HepG2 (cell line): ENCODE measurements at regions not wholly inside any gene's neighbourhood (a gene's known extent, or its start where the extent isn't known, plus 50 kb on each side); places are given as distances from the start of the nearest gene placed in this dataset.

Source experiments
- ATAC-seq: fragments of 200-7000 bp; cut with Tn5 transposase; 3 replicates; pipeline ENCODE4 v1.9.1; 2020; ENCODE audit warnings: mild to moderate bottlenecking, moderate library complexity
- BruUV-seq: library from RNA; stranded (reverse); fragments of 400-500 nt; replicated peaks from 2 replicates; lab custom pipeline; 2021; lab: Mats Ljungman, UMichigan
- CTCF ChIA-PET: fragments of 300-600 bp; formaldehyde crosslinking; extraction: SDS; loops from one replicate; lab custom pipeline; 2021; ENCODE audit warnings: low total read pairs, inconsistent platforms, low intra/inter-chr PET ratio; lab: Yijun Ruan, JAX
- POLR2A ChIA-PET: fragments of 350-600 bp; sonication (Branson Sonifier 250); formaldehyde crosslinking; loops from one replicate; lab custom pipeline; 2020; ENCODE audit warnings: antibody characterized with exemption, inconsistent platforms; lab: Yijun Ruan, JAX
- DNase-seq: peaks from one replicate; pipeline ENCODE4 v3.0.0-alpha.2; 2015; ENCODE audit warnings: low spot score
- FAIRE-seq: peaks from 3 replicates; lab custom pipeline; 2011; peaks lifted over from hg19 to GRCh38; lab: Jason Lieb, UNC
- H2AFZ ChIP-seq: one replicate; pipeline ENCODE4 v1.6.1; 2011; ENCODE audit warnings: low read length, inconsistent platforms
- H3K27ac ChIP-seq: fragments of 300-600 bp; 3 replicates; pipeline ENCODE4 v1.8.0; 2011; ENCODE audit warnings: mixed run types, mild to moderate bottlenecking, mixed read lengths, low read length, inconsistent platforms; ENCODE audit not compliant: insufficient read depth; ENCODE audit errors: extremely low read length
- H3K27me3 ChIP-seq, 2 experiments: fragments of 200-600 bp in 1 of 2; 2 replicates in 1 of 2; 3 replicates in 1 of 2; pipeline versions ENCODE4 v1.6.0 to v1.8.0; 2011; ENCODE audit warnings: low read length in 2 of 2, mild to moderate bottlenecking in 2 of 2, moderate library complexity in 2 of 2, inconsistent platforms in 1 of 2; ENCODE audit not compliant: insufficient read depth in 2 of 2, control insufficient read depth in 1 of 2
- H3K36me3 ChIP-seq, 2 experiments: fragments of 200-600 bp in 1 of 2; replicated peaks in 1 of 2; 2 replicates in 1 of 2; 3 replicates in 1 of 2; pipeline versions ENCODE4 v1.5.1 to v1.8.0; 2011; ENCODE audit warnings: low read length in 2 of 2, inconsistent platforms in 1 of 2; ENCODE audit not compliant: insufficient read depth in 2 of 2, control insufficient read depth in 1 of 2
- H3K4me1 ChIP-seq: 2 replicates; pipeline ENCODE4 v1.5.1; 2012; ENCODE audit warnings: low read length, inconsistent platforms; ENCODE audit not compliant: insufficient read depth
- H3K4me2 ChIP-seq: 2 replicates; pipeline ENCODE4 v1.6.0; 2011; ENCODE audit warnings: low read depth, low read length, inconsistent platforms
- H3K4me3 ChIP-seq, 3 experiments: fragments of 200-600 bp in 1 of 3; sonication (generic), shearing (Covaris generic) in 1 of 3; replicated peaks in 1 of 3; 2 replicates each; pipeline ENCODE4 v1.5.1; 2011 to 2016; ENCODE audit warnings: low read length in 3 of 3, inconsistent platforms in 2 of 3, low read depth in 2 of 3, mild to moderate bottlenecking in 2 of 3, control low read depth in 1 of 3, mixed read lengths in 1 of 3; ENCODE audit not compliant: insufficient read depth in 1 of 3
- H3K79me2 ChIP-seq: one replicate; pipeline ENCODE4 v1.6.1; 2011; ENCODE audit warnings: low read length, inconsistent platforms; ENCODE audit not compliant: insufficient read depth
- H3K9ac ChIP-seq: 2 replicates; pipeline ENCODE4 v1.6.0; 2011; ENCODE audit warnings: mild to moderate bottlenecking, low read depth, low read length, inconsistent platforms; ENCODE audit not compliant: insufficient read depth
- H3K9me3 ChIP-seq: 2 replicates; pipeline ENCODE4 v1.5.1; 2012; ENCODE audit warnings: mild to moderate bottlenecking, low read length
- H4K20me1 ChIP-seq: 2 replicates; pipeline ENCODE4 v1.6.0; 2011; ENCODE audit warnings: inconsistent platforms, mild to moderate bottlenecking, low read length, moderate library complexity; ENCODE audit not compliant: insufficient read depth
- ARNTL ChIP-seq: sonication (generic); formaldehyde crosslinking; IDR thresholded peaks from 2 replicates; pipeline ENCODE4 v1.4.0; 2020; ENCODE audit warnings: mild to moderate bottlenecking, missing genetic modification reagents
- CREM ChIP-seq, 2 experiments: sonication (generic) in 1 of 2; formaldehyde crosslinking in 1 of 2; IDR thresholded peaks; 2 replicates each; pipeline versions ENCODE4 v1.4.0 to v1.6.1; 2016 to 2020; ENCODE audit warnings: antibody characterized with exemption in 1 of 2, mild to moderate bottlenecking in 1 of 2, missing genetic modification reagents in 1 of 2
- ETV5 ChIP-seq: IDR thresholded peaks from 2 replicates; pipeline ENCODE4 v1.6.1; 2018; ENCODE audit warnings: missing biosample characterization, missing genetic modification reagents, inconsistent platforms, borderline replicate concordance
- HNRNPL ChIP-seq: fragments of 200-400 bp; formaldehyde crosslinking; IDR thresholded peaks from 2 replicates; pipeline ENCODE4 v1.6.1; 2017; ENCODE audit warnings: mild to moderate bottlenecking, low read depth, low read length
- HNRNPUL1 ChIP-seq: fragments of 200-400 bp; formaldehyde crosslinking; IDR thresholded peaks from 2 replicates; pipeline ENCODE4 v1.6.1; 2017; ENCODE audit warnings: low read depth, mild to moderate bottlenecking, low read length, moderate library complexity
- HOXA3 ChIP-seq: sonication (generic); formaldehyde crosslinking; IDR thresholded peaks from 2 replicates; pipeline ENCODE4 v1.5.0; 2020; ENCODE audit warnings: missing genetic modification reagents
- JUND ChIP-seq: sonication (generic); formaldehyde crosslinking; IDR thresholded peaks from 2 replicates; pipeline ENCODE4 v1.8.0; 2022; ENCODE audit warnings: mild to moderate bottlenecking, missing genetic modification reagents
- MAFG ChIP-seq: sonication (generic); formaldehyde crosslinking; IDR thresholded peaks from 2 replicates; pipeline ENCODE4 v1.5.1; 2020; ENCODE audit warnings: mild to moderate bottlenecking, missing genetic modification reagents
- NR3C1 ChIP-seq: sonication (generic); formaldehyde crosslinking; IDR thresholded peaks from 2 replicates; pipeline ENCODE4 v1.4.0; 2020; ENCODE audit warnings: missing genetic modification reagents
- SAFB2 ChIP-seq: sonication (generic); formaldehyde crosslinking; IDR thresholded peaks from 2 replicates; pipeline ENCODE4 v1.5.1; 2020; ENCODE audit warnings: missing genetic modification reagents, low read depth, mild to moderate bottlenecking, borderline replicate concordance
- ZFP36 ChIP-seq: fragments of 150-350 bp; IDR thresholded peaks from 2 replicates; pipeline ENCODE4 v1.6.1; 2018; ENCODE audit warnings: borderline replicate concordance, low read length, low read depth; ENCODE audit not compliant: partially characterized antibody
- ZNF329 ChIP-seq: sonication (generic); formaldehyde crosslinking; IDR thresholded peaks from 2 replicates; pipeline ENCODE4 v1.9.0; 2021; ENCODE audit warnings: low read depth, mild to moderate bottlenecking, missing genetic modification reagents
- ZNF337 ChIP-seq: sonication (generic); formaldehyde crosslinking; IDR thresholded peaks from 2 replicates; pipeline ENCODE4 v1.5.1; 2020; ENCODE audit warnings: missing genetic modification reagents, low read depth, mild to moderate bottlenecking, borderline replicate concordance
- ZNF501 ChIP-seq: sonication (generic); formaldehyde crosslinking; IDR thresholded peaks from 2 replicates; pipeline ENCODE4 v1.5.1; 2020; ENCODE audit warnings: mild to moderate bottlenecking, moderate library complexity, missing genetic modification reagents
- ZNF556 ChIP-seq: sonication (generic); formaldehyde crosslinking; IDR thresholded peaks from 2 replicates; pipeline ENCODE4 v1.4.0; 2020; ENCODE audit warnings: mild to moderate bottlenecking, missing genetic modification reagents, borderline replicate concordance
- ZNF564 ChIP-seq: sonication (generic); formaldehyde crosslinking; IDR thresholded peaks from 2 replicates; pipeline ENCODE4 v1.8.1; 2023; ENCODE audit warnings: mild to moderate bottlenecking, missing genetic modification reagents
- ZSCAN30 ChIP-seq: sonication (generic); formaldehyde crosslinking; IDR thresholded peaks from 2 replicates; pipeline ENCODE4 v1.5.0; 2020; ENCODE audit warnings: mild to moderate bottlenecking, missing genetic modification reagents
- whole genome bisulfite sequencing: methylation state at CpG from one replicate; pipeline ENCODE4 v1.1.6; 2017; ENCODE audit warnings: low lambda C conversion rate; 5-methylcytosine and 5-hydroxymethylcytosine counted together
- in situ Hi-C: cut with HindIII; loops from 2 replicates; pipeline ENCODE4 v1.10.0; 2017; ENCODE audit warnings: low pct_unique_long_range_greater_than_20kb; ENCODE audit not compliant: extremely low pct_ligation_motif_present
- intact Hi-C: fragments of 100-400 bp; cut with micrococcal nuclease; formaldehyde crosslinking; loops from one replicate; pipeline ENCODE4 v1.10.0; 2022; ENCODE audit not compliant: unreplicated experiment
- TF ChIP-seq, protein P1 (sequence below): sonication (generic); formaldehyde crosslinking; IDR thresholded peaks from 2 replicates; pipeline ENCODE4 v1.5.0; 2020; ENCODE audit warnings: missing genetic modification reagents
- TF ChIP-seq, protein P2 (sequence below): sonication (generic); formaldehyde crosslinking; IDR thresholded peaks from 2 replicates; pipeline ENCODE4 v1.8.0; 2022; ENCODE audit warnings: low read depth, missing genetic modification reagents
- TF ChIP-seq, protein P3 (sequence below): sonication (generic); formaldehyde crosslinking; IDR thresholded peaks from 2 replicates; pipeline ENCODE4 v1.8.1; 2023; ENCODE audit warnings: missing genetic modification reagents, mild to moderate bottlenecking, borderline replicate concordance

DNA sequence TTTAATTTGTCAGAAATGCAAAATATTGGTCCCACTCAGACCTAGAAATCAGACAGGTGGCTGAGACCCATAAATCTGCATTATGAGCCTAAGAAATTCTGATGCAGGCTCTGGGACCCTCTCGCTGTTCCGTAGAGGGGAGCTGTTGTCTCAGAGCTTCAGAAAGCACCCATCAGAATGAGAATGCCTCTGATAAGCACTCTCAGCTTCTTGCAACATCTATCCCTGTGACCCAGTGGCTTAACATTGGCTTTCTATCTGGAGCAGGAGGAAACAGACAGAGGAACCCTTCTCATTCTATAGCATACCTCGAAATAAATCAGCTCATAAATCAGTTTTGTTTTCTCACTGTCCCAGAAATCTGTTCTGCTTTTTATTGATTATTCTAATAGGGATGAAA is 184.6 kb upstream of the SP4 start:
- Histone ChIP-seq H4K20me1 (no peaks in the 10 kb centered on the region), H3K4me3 (no peak overlapping the region), H3K4me1 (no peaks in the 10 kb centered on the region), H3K79me2 (no peaks in the 10 kb centered on the region), H3K27me3 (no peaks in the 10 kb centered on the region), H3K9ac (no peak overlapping the region), H3K36me3 (no peaks in the 10 kb centered on the region), H2AFZ (no peak overlapping the region), H3K9me3 (no peaks in the 10 kb centered on the region), H3K4me2 (no peak overlapping the region), H3K27ac (no peak overlapping the region)
- CTCF ChIA-PET: no interaction called here
- POLR2A ChIA-PET: no interaction called here
- intact Hi-C loops (no loop called here), in situ Hi-C loops (no loop called here)
- FAIRE-seq (no peak), DNase-seq (no peak), ATAC-seq (no peak)
- BruUV-seq: no TSS peak
- TF ChIP-seq ZNF501 (CRISPR knock-in tag): no peak
- no peak for TF ChIP-seq SAFB2
- TF ChIP-seq ZFP36: no peak
- TF ChIP-seq ARNTL: no peak
- no peak for TF ChIP-seq HNRNPUL1
- TF ChIP-seq NR3C1 (CRISPR knock-in tag): no peak
- no peak for TF ChIP-seq MAFG (CRISPR knock-in tag)
- TF ChIP-seq, protein P1, sequence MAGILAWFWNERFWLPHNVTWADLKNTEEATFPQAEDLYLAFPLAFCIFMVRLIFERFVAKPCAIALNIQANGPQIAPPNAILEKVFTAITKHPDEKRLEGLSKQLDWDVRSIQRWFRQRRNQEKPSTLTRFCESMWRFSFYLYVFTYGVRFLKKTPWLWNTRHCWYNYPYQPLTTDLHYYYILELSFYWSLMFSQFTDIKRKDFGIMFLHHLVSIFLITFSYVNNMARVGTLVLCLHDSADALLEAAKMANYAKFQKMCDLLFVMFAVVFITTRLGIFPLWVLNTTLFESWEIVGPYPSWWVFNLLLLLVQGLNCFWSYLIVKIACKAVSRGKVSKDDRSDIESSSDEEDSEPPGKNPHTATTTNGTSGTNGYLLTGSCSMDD (CRISPR knock-in tag): no peak
- TF ChIP-seq, protein P2, sequence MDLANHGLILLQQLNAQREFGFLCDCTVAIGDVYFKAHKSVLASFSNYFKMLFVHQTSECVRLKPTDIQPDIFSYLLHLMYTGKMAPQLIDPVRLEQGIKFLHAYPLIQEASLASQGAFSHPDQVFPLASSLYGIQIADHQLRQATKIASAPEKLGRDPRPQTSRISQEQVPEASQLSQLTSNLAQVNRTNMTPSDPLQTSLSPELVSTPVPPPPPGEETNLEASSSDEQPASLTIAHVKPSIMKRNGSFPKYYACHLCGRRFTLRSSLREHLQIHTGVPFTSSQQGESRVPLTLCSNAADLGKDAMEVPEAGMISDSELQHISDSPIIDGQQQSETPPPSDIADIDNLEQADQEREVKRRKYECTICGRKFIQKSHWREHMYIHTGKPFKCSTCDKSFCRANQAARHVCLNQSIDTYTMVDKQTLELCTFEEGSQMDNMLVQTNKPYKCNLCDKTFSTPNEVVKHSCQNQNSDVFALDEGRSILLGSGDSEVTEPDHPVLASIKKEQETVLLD: no peak
- no peak for TF ChIP-seq ZNF564
- TF ChIP-seq ZNF337: no peak
- no peak for TF ChIP-seq CREM (IDR thresholded peaks at IDR 0.05)
- no peak for TF ChIP-seq CREM (CRISPR knock-in tag; IDR thresholded peaks at IDR 0.05)
- TF ChIP-seq JUND (CRISPR knock-in tag): no peak
- no peak for TF ChIP-seq ZNF556 (CRISPR knock-in tag)
- no peak for TF ChIP-seq ZSCAN30 (CRISPR knock-in tag)
- TF ChIP-seq, protein P3, sequence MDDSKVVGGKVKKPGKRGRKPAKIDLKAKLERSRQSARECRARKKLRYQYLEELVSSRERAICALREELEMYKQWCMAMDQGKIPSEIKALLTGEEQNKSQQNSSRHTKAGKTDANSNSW (CRISPR knock-in tag): no peak
- no peak for TF ChIP-seq ETV5 (CRISPR knock-in tag)
- TF ChIP-seq HOXA3 (CRISPR knock-in tag): no peak
- no peak for TF ChIP-seq HNRNPL
- no peak for TF ChIP-seq ZNF329 (CRISPR knock-in tag)
- 47% methylated on average over 3 of the region's 3 CpGs for WGBS
